Endothelial cell of umbilical vein (primary cell): ENCODE measurements at regions not wholly inside any gene's neighbourhood (a gene's known extent, or its start where the extent isn't known, plus 50 kb on each side); places are given as distances from the start of the nearest gene placed in this dataset.

Experiments used
- BruUV-seq: library from RNA; stranded (reverse); fragments of 400-500 nt; replicated peaks from 2 replicates; lab custom pipeline; 2021; lab: Mats Ljungman, UMichigan
- CTCF ChIA-PET: fragments of 300-600, 350-600 bp; sonication (Branson Sonifier 250); formaldehyde crosslinking; loops from one replicate; lab custom pipeline; 2021; ENCODE audit warnings: antibody characterized with exemption, inconsistent platforms; lab: Charles Lee
- POLR2A ChIA-PET: fragments of 300-600, 350-600 bp; sonication (Branson Sonifier 250); formaldehyde crosslinking; loops from one replicate; lab custom pipeline; 2021; ENCODE audit warnings: antibody characterized with exemption, inconsistent platforms; lab: Charles Lee
- DNase-seq: peaks from one replicate; pipeline ENCODE4 v3.0.0-alpha.2; 2011; ENCODE audit warnings: low read depth, low spot score
- FAIRE-seq: peaks from 2 replicates; lab custom pipeline; 2011; peaks lifted over from hg19 to GRCh38; lab: Jason Lieb, UNC
- H2AFZ ChIP-seq: 2 replicates; pipeline ENCODE4 v1.6.0; 2012; ENCODE audit warnings: low read depth, low read length, control low read depth, inconsistent platforms
- H3K27ac ChIP-seq: 2 replicates; pipeline ENCODE4 v1.5.1; 2011; ENCODE audit warnings: low read depth, mild to moderate bottlenecking, control low read depth, low read length, moderate library complexity; ENCODE audit not compliant: insufficient read depth
- H3K27me3 ChIP-seq, 2 experiments: 2 replicates each; pipeline versions ENCODE4 v1.6.0 to v1.6.1; 2011; ENCODE audit warnings: low read length in 2 of 2, mixed read lengths in 1 of 2; ENCODE audit not compliant: control insufficient read depth in 2 of 2, insufficient read depth in 2 of 2
- H3K36me3 ChIP-seq, 2 experiments: 2 replicates in 1 of 2; 3 replicates in 1 of 2; pipeline ENCODE4 v1.5.1; 2011; ENCODE audit warnings: low read length in 2 of 2, mild to moderate bottlenecking in 1 of 2, moderate library complexity in 1 of 2; ENCODE audit not compliant: control insufficient read depth in 2 of 2, insufficient read depth in 2 of 2; ENCODE audit errors: extremely low read depth in 1 of 2
- H3K4me1 ChIP-seq: 3 replicates; pipeline ENCODE4 v1.5.1; 2011; ENCODE audit warnings: mild to moderate bottlenecking, low read length; ENCODE audit not compliant: control insufficient read depth, insufficient read depth; ENCODE audit errors: extremely low read depth
- H3K4me2 ChIP-seq: 2 replicates; pipeline ENCODE4 v1.6.1; 2011; ENCODE audit warnings: low read length, control low read depth, mixed read lengths; ENCODE audit not compliant: insufficient read depth
- H3K4me3 ChIP-seq, 3 experiments: fragments of 200-600 bp in 1 of 3; sonication (generic), shearing (Covaris generic) in 1 of 3; replicated peaks in 1 of 3; 2 replicates each; pipeline ENCODE4 v1.5.1; 2011 to 2016; ENCODE audit warnings: control low read depth in 3 of 3, low read length in 3 of 3, mild to moderate bottlenecking in 2 of 3, inconsistent platforms in 1 of 3, low read depth in 1 of 3, moderate library complexity in 1 of 3; ENCODE audit not compliant: insufficient read depth in 1 of 3
- H3K79me2 ChIP-seq: 2 replicates; pipeline ENCODE4 v1.6.0; 2012; ENCODE audit warnings: low read length, inconsistent platforms; ENCODE audit not compliant: control insufficient read depth, insufficient read depth
- H3K9ac ChIP-seq: replicated peaks from 2 replicates; pipeline ENCODE3; 2011; ENCODE audit warnings: low read length, control low read depth; ENCODE audit not compliant: insufficient read depth; ENCODE audit errors: extremely low read depth
- H3K9me1 ChIP-seq: replicated peaks from 3 replicates; pipeline ENCODE4 v1.6.0; 2011; ENCODE audit warnings: mild to moderate bottlenecking, low read length; ENCODE audit not compliant: control insufficient read depth, insufficient read depth; ENCODE audit errors: extremely low read depth
- H3K9me3 ChIP-seq: replicated peaks from 2 replicates; pipeline ENCODE4 v1.5.1; 2012; ENCODE audit warnings: low read length, inconsistent platforms; ENCODE audit not compliant: control insufficient read depth, insufficient read depth
- H4K20me1 ChIP-seq: replicated peaks from 2 replicates; pipeline ENCODE3; 2011; ENCODE audit warnings: mild to moderate bottlenecking, low read length; ENCODE audit not compliant: control insufficient read depth, insufficient read depth; ENCODE audit errors: extremely low read depth
- CTCF ChIP-seq, 2 donors: IDR thresholded peaks; 1 replicate in 1 of 2; 2 replicates in 1 of 2; pipeline ENCODE4 v1.5.1; 2011; ENCODE audit warnings: low read length in 2 of 2, mild to moderate bottlenecking in 2 of 2, moderate library complexity in 2 of 2, control low read depth in 1 of 2, inconsistent platforms in 1 of 2, low read depth in 1 of 2; ENCODE audit not compliant: insufficient read depth in 1 of 2; ENCODE audit errors: extremely low read depth in 1 of 2
- EZH2 ChIP-seq: IDR thresholded peaks from 2 replicates; pipeline ENCODE4 v1.6.1; 2012; ENCODE audit warnings: borderline replicate concordance, low read depth, mild to moderate bottlenecking, moderate library complexity, low read length, inconsistent platforms; ENCODE audit not compliant: severe bottlenecking
- FOS ChIP-seq: IDR thresholded peaks from 2 replicates; pipeline ENCODE4 v1.6.1; 2011; ENCODE audit warnings: mild to moderate bottlenecking, low read length, moderate library complexity, borderline replicate concordance; ENCODE audit not compliant: insufficient read depth
- GATA2 ChIP-seq: IDR thresholded peaks from 2 replicates; pipeline ENCODE4 v1.7.0; 2011; ENCODE audit warnings: low read depth, mild to moderate bottlenecking, moderate library complexity, mixed read lengths, low read length; ENCODE audit not compliant: insufficient read length, insufficient read depth
- JUN ChIP-seq: IDR thresholded peaks from 2 replicates; pipeline ENCODE4 v1.6.1; 2011; ENCODE audit warnings: borderline replicate concordance, low read depth; ENCODE audit not compliant: insufficient read length, insufficient read depth
- MAX ChIP-seq: IDR thresholded peaks from 2 replicates; pipeline ENCODE4 v1.6.1; 2011; ENCODE audit not compliant: insufficient read depth, insufficient read length
- MYC ChIP-seq: IDR thresholded peaks from one replicate; pipeline ENCODE4 v1.6.1; 2011; ENCODE audit warnings: mild to moderate bottlenecking, low read depth, low read length
- POLR2A ChIP-seq: IDR thresholded peaks from 2 replicates; pipeline ENCODE4 v1.6.1; 2012; ENCODE audit warnings: low read depth, mild to moderate bottlenecking, control low read depth, low read length
- POLR2AphosphoS5 ChIP-seq: IDR thresholded peaks from 2 replicates; pipeline ENCODE4 v1.6.1; 2012; ENCODE audit warnings: low read depth, mild to moderate bottlenecking, control low read depth, low read length, moderate library complexity; ENCODE audit not compliant: insufficient read depth
- dilution Hi-C: fragments of 300-500 bp; cut with MboI; formaldehyde crosslinking; loops from one replicate; pipeline ENCODE4 v1.15.0; 2019; ENCODE audit warnings: low sequenced_read_pairs; ENCODE audit not compliant: extremely low pct_ligation_motif_present
- intact Hi-C: fragments of 100-400 bp; cut with micrococcal nuclease; formaldehyde crosslinking; loops from one replicate; pipeline ENCODE4 v1.10.0; 2022

- no peak overlapping the region for H3K27ac ChIP-seq
- H3K4me2 ChIP-seq = no peak overlapping the region
- H3K9me3 ChIP-seq = no peaks in the 10 kb centered on the region
- dilution Hi-C loops (no loop called here), intact Hi-C loops (no loop called here)
- H3K4me1 ChIP-seq = peaks cover 18% of the 10 kb centered on the region
- BruUV-seq = no TSS peak
- H3K27me3 ChIP-seq = no peaks in the 10 kb centered on the region
- ChIA-PET CTCF (interaction anchor here (0.9 kb wide), 1 partner anchor 54 kb away, joined by 3 read pairs; no protein-coding TSS in a partner anchor), POLR2A (no interaction called here)
- H3K79me2 ChIP-seq = no peaks in the 10 kb centered on the region
- no peak overlapping the region for H3K4me3 ChIP-seq
- H3K9me1 ChIP-seq = no peaks in the 10 kb centered on the region
- H3K36me3 ChIP-seq = no peaks in the 10 kb centered on the region
- TF ChIP-seq GATA2 (no peak), JUN (no peak), POLR2A (no peak), MAX (no peak), FOS (no peak), EZH2 (no peak), CTCF (IDR thresholded peaks at IDR 0.05; ENCODE audit: extremely low read depth in 1 of 2, insufficient read depth in 1 of 2, low read depth in 1 of 2, low read length in 2 of 2) (no peak), MYC (no peak), POLR2AphosphoS5 (no peak)
- H3K9ac ChIP-seq = no peak overlapping the region
- H4K20me1 ChIP-seq = no peaks in the 10 kb centered on the region
- FAIRE-seq (no peak), DNase-seq (no peak)
- H2AFZ ChIP-seq = no peak overlapping the region
These were observed 55.4 kb upstream of the FUT8 start for GRCh38 chr14:65357113-65357512.
